Transverse colon (tissue), 4 donors: ENCODE measurements at regions not wholly inside any gene's neighbourhood (a gene's known extent, or its start where the extent isn't known, plus 50 kb on each side); places are given as distances from the start of the nearest gene placed in this dataset.

Experiments
- small RNA-seq, 4 donors: library from RNA; depleted of rRNA; stranded (forward); fragments of <200 nt; gene quantifications; one replicate each; pipeline ENCODE3, GENCODE V24; 2016

Small RNA genes lying in the stretch of these regions (small RNA-seq; reads per million reads assigned to genes)
- 0 reads per million in 4 donors for gene MIR4452
